Urinary bladder (tissue), 4 donors: ENCODE measurements at regions not wholly inside any gene's neighbourhood (a gene's known extent, or its start where the extent isn't known, plus 50 kb on each side); places are given as distances from the start of the nearest gene placed in this dataset. TPM values are rescaled to one million over a fixed set of nuclear protein-coding genes. Genes with fewer than 3 reads are reported as not detected.
"Not testable (repeated sequence)": the region's sequence is repeated elsewhere in the genome, so short reads cannot be mapped to it uniquely, and the experiment has no call there.

Experiments used
- DNase-seq: peaks from one replicate; pipeline ENCODE4 v3.0.0-alpha.2; 2015; ENCODE audit errors: extremely low spot score
- H3K27ac ChIP-seq: one replicate; pipeline ENCODE4 v1.5.1; 2013; ENCODE audit warnings: low read depth, mild to moderate bottlenecking, moderate library complexity
- H3K36me3 ChIP-seq: one replicate; pipeline ENCODE4 v1.6.1; 2013; ENCODE audit warnings: mild to moderate bottlenecking, moderate library complexity; ENCODE audit not compliant: insufficient read depth
- H3K4me1 ChIP-seq: one replicate; pipeline ENCODE4 v1.6.1; 2013; ENCODE audit warnings: mild to moderate bottlenecking, moderate library complexity; ENCODE audit not compliant: insufficient read depth
- H3K4me3 ChIP-seq: one replicate; pipeline ENCODE4 v1.5.1; 2013; ENCODE audit warnings: low read depth, low read length
- WGBS: extraction: QIAGEN DNeasy Blood & Tissue Kit; methylation state at CpG from one replicate; pipeline ENCODE4 v1.1.7; 2013; 5-methylcytosine and 5-hydroxymethylcytosine counted together
- small RNA-seq: library from RNA; depleted of rRNA; stranded (forward); fragments of <200 nt; gene quantifications from one replicate; pipeline ENCODE3, GENCODE V24; 2014
- donor health status: healthy with polysubstance abuse.
- donor health status: healthy.

DNA sequence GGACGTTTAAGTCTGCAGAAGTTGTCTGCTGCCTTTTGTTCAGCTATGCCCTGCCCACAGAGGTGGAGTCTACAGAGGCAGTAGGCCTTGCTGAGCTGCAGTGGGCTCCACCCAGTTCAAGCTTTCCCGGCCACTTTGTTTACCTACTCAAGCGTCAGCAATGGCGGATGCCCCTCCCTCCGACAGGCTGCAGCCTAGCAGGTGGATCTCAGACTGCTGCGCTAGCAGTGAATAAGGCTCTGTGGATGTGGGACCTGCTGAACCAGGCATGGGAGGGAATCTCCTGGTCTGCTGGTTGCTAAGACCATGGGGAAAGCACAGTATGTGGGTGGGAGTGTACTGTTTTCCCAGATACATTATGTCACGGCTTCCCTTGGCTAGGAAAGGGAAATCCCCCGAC, 58.2 kb upstream of the N4BP1 start:
- H3K4me3 ChIP-seq, H3K36me3 ChIP-seq, DNase-seq, H3K27ac ChIP-seq, H3K4me1 ChIP-seq: not testable (repeated sequence)
- 67% methylated on average over 8 of the region's 8 CpGs for WGBS

GRCh38 chr16:48659940-48660339, 50.0 kb upstream of the N4BP1 start:
- DNase-seq = no peak

More at GRCh38 chr16:48659940-48660339, 50.0 kb upstream of the N4BP1 start:
- H3K4me3 ChIP-seq = no peak overlapping the region
- no peaks in the 10 kb centered on the region for H3K4me1 ChIP-seq
- H3K27ac ChIP-seq = no peak overlapping the region
- 69% methylated on average over 1 of the region's 1 CpG for WGBS
- H3K36me3 ChIP-seq = no peaks in the 10 kb centered on the region

Small RNA genes lying in the stretch of these regions (small RNA-seq; reads per million reads assigned to genes)
- gene AC023827.1 (not detected), gene MTND4LP25 (not detected), gene RNU6-257P (not detected)
